C4-2B (cell line): ENCODE measurements at regions not wholly inside any gene's neighbourhood (a gene's known extent, or its start where the extent isn't known, plus 50 kb on each side); places are given as distances from the start of the nearest gene placed in this dataset.

ENCODE experiments used
- CTCF ChIP-seq: fragments of 450-650 bp; conservative IDR thresholded peaks from 2 replicates; pipeline ENCODE4 v1.5.1; 2017; ENCODE audit warnings: mild to moderate bottlenecking
- ZFX ChIP-seq: fragments of 450-650 bp; IDR thresholded peaks from 2 replicates; pipeline ENCODE4 v1.6.1; 2017

- no peak for TF ChIP-seq CTCF
- TF ChIP-seq ZFX = no peak
These were observed 903.7 kb downstream of the FAM181B start for GRCh38 chr11:81829976-81830375.
